Hepatocyte (in vitro differentiated cells): ENCODE measurements at regions not wholly inside any gene's neighbourhood (a gene's known extent, or its start where the extent isn't known, plus 50 kb on each side); places are given as distances from the start of the nearest gene placed in this dataset.

Experiments used
- DNase-seq: peaks from one replicate; pipeline ENCODE4 v3.0.0-alpha.2; 2016; ENCODE audit warnings: low spot score
- H2AFZ ChIP-seq: fragments of 200-600 bp; sonication (generic); 2 replicates; pipeline ENCODE4 v1.6.0; 2016; ENCODE audit warnings: antibody characterized with exemption, mild to moderate bottlenecking
- H3K27ac ChIP-seq: fragments of 200-600 bp; sonication (generic); 2 replicates; pipeline ENCODE4 v1.5.1; 2016; ENCODE audit warnings: mild to moderate bottlenecking
- H3K27me3 ChIP-seq: fragments of 200-600 bp; sonication (generic); 2 replicates; pipeline ENCODE4 v1.6.1; 2016
- H3K36me3 ChIP-seq: fragments of 200-600 bp; sonication (generic); replicated peaks from 2 replicates; pipeline ENCODE4 v1.5.1; 2016; ENCODE audit warnings: low read depth; ENCODE audit not compliant: insufficient read depth
- H3K4me1 ChIP-seq: fragments of 200-600 bp; sonication (generic); 2 replicates; pipeline ENCODE4 v1.5.1; 2016; ENCODE audit warnings: mild to moderate bottlenecking, moderate library complexity; ENCODE audit not compliant: insufficient read depth
- H3K4me2 ChIP-seq: fragments of 200-600 bp; sonication (generic); 2 replicates; pipeline ENCODE4 v1.6.0; 2016
- H3K4me3 ChIP-seq: fragments of 200-600 bp; sonication (generic); 2 replicates; pipeline ENCODE4 v1.5.1; 2016; ENCODE audit warnings: mild to moderate bottlenecking
- H3K79me2 ChIP-seq: fragments of 200-600 bp; sonication (generic); 2 replicates; pipeline ENCODE4 v1.6.0; 2017; ENCODE audit warnings: mild to moderate bottlenecking
- H3K9me2 ChIP-seq: fragments of 200-600 bp; sonication (generic); replicated peaks from 2 replicates; pipeline ENCODE4 v1.6.0; 2017; ENCODE audit warnings: mild to moderate bottlenecking; ENCODE audit not compliant: insufficient read depth
- H3K9me3 ChIP-seq: fragments of 200-600 bp; sonication (generic); 2 replicates; pipeline ENCODE4 v1.5.1; 2016; ENCODE audit warnings: low read depth, mild to moderate bottlenecking
- H4K20me1 ChIP-seq: fragments of 200-600 bp; sonication (generic); 2 replicates; pipeline ENCODE4 v1.6.0; 2016; ENCODE audit warnings: mild to moderate bottlenecking; ENCODE audit not compliant: insufficient read depth, poor library complexity, severe bottlenecking
- EZH2 ChIP-seq: fragments of 200-600 bp; sonication (generic); IDR thresholded peaks from 2 replicates; pipeline ENCODE4 v1.6.1; 2016; ENCODE audit warnings: antibody characterized with exemption, mild to moderate bottlenecking, borderline replicate concordance
- EZH2phosphoT487 ChIP-seq: fragments of 200-600 bp; sonication (generic); IDR thresholded peaks from one replicate; pipeline ENCODE4 v1.6.1; 2018; ENCODE audit warnings: antibody characterized with exemption, mild to moderate bottlenecking, low read depth, moderate library complexity; ENCODE audit not compliant: unreplicated experiment, severe bottlenecking
- WGBS: methylation state at CpG from one replicate; pipeline ENCODE4 v1.1.6; 2016; ENCODE audit warnings: low lambda C conversion rate; ENCODE audit errors: missing lambda C conversion rate; 5-methylcytosine and 5-hydroxymethylcytosine counted together
- TF ChIP-seq, protein P1 (sequence below): fragments of 200-600 bp; sonication (generic); IDR thresholded peaks from 2 replicates; pipeline ENCODE4 v1.5.1; 2016; ENCODE audit warnings: antibody characterized with exemption, mild to moderate bottlenecking; ENCODE audit not compliant: poor library complexity

- Histone ChIP-seq H3K4me3 (no peak overlapping the region), H3K27me3 (no peaks in the 10 kb centered on the region), H4K20me1 (no peaks in the 10 kb centered on the region), H3K79me2 (no peaks in the 10 kb centered on the region), H3K9me2 (no peaks in the 10 kb centered on the region), H3K27ac (no peak overlapping the region), H2AFZ (no peak overlapping the region), H3K9me3 (no peaks in the 10 kb centered on the region), H3K36me3 (no peaks in the 10 kb centered on the region), H3K4me1 (no peaks in the 10 kb centered on the region), H3K4me2 (no peak overlapping the region)
- no peak for DNase-seq
- 96% methylated on average over 1 of the region's 1 CpG for WGBS
- TF ChIP-seq EZH2phosphoT487 (no peak), EZH2 (no peak)
- TF ChIP-seq, protein P1, sequence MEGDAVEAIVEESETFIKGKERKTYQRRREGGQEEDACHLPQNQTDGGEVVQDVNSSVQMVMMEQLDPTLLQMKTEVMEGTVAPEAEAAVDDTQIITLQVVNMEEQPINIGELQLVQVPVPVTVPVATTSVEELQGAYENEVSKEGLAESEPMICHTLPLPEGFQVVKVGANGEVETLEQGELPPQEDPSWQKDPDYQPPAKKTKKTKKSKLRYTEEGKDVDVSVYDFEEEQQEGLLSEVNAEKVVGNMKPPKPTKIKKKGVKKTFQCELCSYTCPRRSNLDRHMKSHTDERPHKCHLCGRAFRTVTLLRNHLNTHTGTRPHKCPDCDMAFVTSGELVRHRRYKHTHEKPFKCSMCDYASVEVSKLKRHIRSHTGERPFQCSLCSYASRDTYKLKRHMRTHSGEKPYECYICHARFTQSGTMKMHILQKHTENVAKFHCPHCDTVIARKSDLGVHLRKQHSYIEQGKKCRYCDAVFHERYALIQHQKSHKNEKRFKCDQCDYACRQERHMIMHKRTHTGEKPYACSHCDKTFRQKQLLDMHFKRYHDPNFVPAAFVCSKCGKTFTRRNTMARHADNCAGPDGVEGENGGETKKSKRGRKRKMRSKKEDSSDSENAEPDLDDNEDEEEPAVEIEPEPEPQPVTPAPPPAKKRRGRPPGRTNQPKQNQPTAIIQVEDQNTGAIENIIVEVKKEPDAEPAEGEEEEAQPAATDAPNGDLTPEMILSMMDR = no peak
Observed at GRCh38 chr11:21912285-21912684, 280.6 kb upstream of the ANO5 start.

DNA sequence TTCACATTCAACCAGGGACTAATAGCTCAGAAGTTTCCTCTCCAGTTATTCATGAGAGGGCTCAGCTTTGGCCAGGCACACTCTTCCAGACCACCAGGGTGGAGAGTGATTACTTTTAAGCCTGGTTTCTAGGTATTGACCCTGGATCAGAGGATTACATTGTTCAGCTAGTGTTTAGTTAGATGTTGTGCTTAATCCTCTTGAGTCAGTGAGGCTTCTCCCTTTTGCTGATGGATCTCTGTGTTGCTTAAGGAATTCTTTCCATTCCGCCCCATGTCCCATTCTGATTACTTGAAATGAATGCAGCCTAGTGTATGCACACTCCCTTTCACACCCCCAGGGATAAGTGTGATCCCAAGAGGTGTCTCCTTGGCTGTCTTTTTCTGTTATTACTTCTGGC is 271.7 kb upstream of the ANO5 start:
- Histone ChIP-seq H3K4me2 (no peak overlapping the region), H3K27me3 (no peaks in the 10 kb centered on the region), H3K9me3 (no peaks in the 10 kb centered on the region), H3K27ac (no peak overlapping the region), H2AFZ (no peak overlapping the region), H3K79me2 (no peaks in the 10 kb centered on the region), H3K4me3 (no peak overlapping the region), H3K4me1 (no peaks in the 10 kb centered on the region), H4K20me1 (no peaks in the 10 kb centered on the region), H3K9me2 (no peaks in the 10 kb centered on the region), H3K36me3 (no peaks in the 10 kb centered on the region)
- 81% methylated on average over 1 of the region's 1 CpG for WGBS
- DNase-seq = no peak
- no peak for TF ChIP-seq EZH2

GRCh38 chr11:21924262-21924661 is 268.6 kb upstream of the ANO5 start:
- no peak overlapping the region for H3K27ac ChIP-seq
- H4K20me1 ChIP-seq = no peaks in the 10 kb centered on the region
- H3K27me3 ChIP-seq = no peaks in the 10 kb centered on the region
- H3K9me3 ChIP-seq = no peaks in the 10 kb centered on the region
- TF ChIP-seq, protein P1 = no peak
- no peak for TF ChIP-seq EZH2
- no peak for TF ChIP-seq EZH2phosphoT487
- H3K79me2 ChIP-seq = no peaks in the 10 kb centered on the region
- H3K4me1 ChIP-seq = no peaks in the 10 kb centered on the region
- no peaks in the 10 kb centered on the region for H3K9me2 ChIP-seq
- DNase-seq = no peak
- WGBS = 93% methylated on average over 1 of the region's 1 CpG
- no peak overlapping the region for H3K4me2 ChIP-seq
- no peak overlapping the region for H3K4me3 ChIP-seq
- H3K36me3 ChIP-seq = no peaks in the 10 kb centered on the region
- no peak overlapping the region for H2AFZ ChIP-seq

- H3K27ac ChIP-seq = no peak overlapping the region
- no peaks in the 10 kb centered on the region for H3K79me2 ChIP-seq
- H3K9me3 ChIP-seq = no peaks in the 10 kb centered on the region
- H3K4me1 ChIP-seq = no peaks in the 10 kb centered on the region
- TF ChIP-seq, protein P1 = no peak
- TF ChIP-seq EZH2 (no peak), EZH2phosphoT487 (no peak)
- DNase-seq = no peak
- H2AFZ ChIP-seq = no peak overlapping the region
- no peak overlapping the region for H3K4me3 ChIP-seq
- no peaks in the 10 kb centered on the region for H4K20me1 ChIP-seq
- H3K9me2 ChIP-seq = no peaks in the 10 kb centered on the region
- WGBS = 70% methylated on average over 3 of the region's 3 CpGs
- H3K36me3 ChIP-seq = no peaks in the 10 kb centered on the region
- H3K4me2 ChIP-seq = no peak overlapping the region
- H3K27me3 ChIP-seq = no peaks in the 10 kb centered on the region
Observed at GRCh38 chr11:21927628-21928027, 265.3 kb upstream of the ANO5 start.
